ENCODE measurements at regions not wholly inside any gene's neighbourhood (a gene's known extent, or its start where the extent isn't known, plus 50 kb on each side); places are given as distances from the start of the nearest gene placed in this dataset.

GRCh38 chr2:7625392-7626138 lies 708.4 kb downstream of the RNF144A start:
- Histone ChIP-seq H3K4me3 (replicated peaks in 1 of 2; ENCODE audit: low read depth in 1 of 2, low read length in 2 of 2) (no peak overlapping the region), H3K27ac (ENCODE audit: low read depth, low read length) (no peak overlapping the region), H3K79me2 (ENCODE audit: insufficient read depth, low read length) (no peaks in the 10 kb centered on the region), H3K9me3 (ENCODE audit: control insufficient read depth in 1 of 2, insufficient read depth in 1 of 2, low read depth in 1 of 2, low read length in 2 of 2) (no peaks in the 10 kb centered on the region), H3K9me2 (ENCODE audit: insufficient read depth) (no peaks in the 10 kb centered on the region), H3K27me3 (ENCODE audit: insufficient read depth, low read length) (no peaks in the 10 kb centered on the region), H3K4me1 (ENCODE audit: control insufficient read depth in 1 of 2, insufficient read depth in 2 of 2, low read length in 2 of 2) (no peaks in the 10 kb centered on the region), H4K20me1 (ENCODE audit: insufficient read depth) (no peaks in the 10 kb centered on the region), H2AFZ (ENCODE audit: low read depth, low read length, poor library complexity, severe bottlenecking) (no peak overlapping the region), H3K4me2 (ENCODE audit: low read length) (no peak overlapping the region), H3K9ac (ENCODE audit: low read length) (no peak overlapping the region), H3K36me3 (ENCODE audit: control insufficient read depth in 1 of 2, insufficient read depth in 2 of 2, low read length in 2 of 2) (no peaks in the 10 kb centered on the region)
- ChIA-PET CTCF (no interaction called here), POLR2A (no interaction called here), RAD21 (ENCODE audit: low non-redundant PET in 1 of 2, low total read pairs in 2 of 2, uncharacterized antibody in 2 of 2, unreplicated experiment in 2 of 2) (no interaction called here)
- ATAC-seq = no peak
- no peak for DNase-seq (ENCODE audit: low read depth, low spot score)
- TF ChIP-seq ZNF274 (IDR thresholded peaks at IDR 0.05; ENCODE audit: low read depth, low read length) = no peak
- TF ChIP-seq EZH2 (IDR thresholded peaks at IDR 0.05) = no peak
- TF ChIP-seq SIN3A (IDR thresholded peaks at IDR 0.05; ENCODE audit: low read depth) = no peak
- no peak for TF ChIP-seq TCF7L2 (IDR thresholded peaks at IDR 0.05; ENCODE audit: borderline replicate concordance, extremely low read depth, insufficient read depth, insufficient read length)
- TF ChIP-seq ELF1 (IDR thresholded peaks at IDR 0.05; ENCODE audit: borderline replicate concordance, low read depth) = no peak
- no peak for TF ChIP-seq YY1 (IDR thresholded peaks at IDR 0.05; ENCODE audit: extremely low read depth, insufficient replicate concordance, low read depth, low read length)
- no peak for TF ChIP-seq EGR1 (IDR thresholded peaks at IDR 0.05; ENCODE audit: low read depth)
- no peak for TF ChIP-seq RAD21 (IDR thresholded peaks at IDR 0.05; ENCODE audit: low read depth)
- TF ChIP-seq POLR2AphosphoS5 (IDR thresholded peaks at IDR 0.05; ENCODE audit: low read depth, low read length) = no peak
- TF ChIP-seq ZFX (IDR thresholded peaks at IDR 0.05) = no peak
- TF ChIP-seq ATF3 (IDR thresholded peaks at IDR 0.05) = no peak
- TF ChIP-seq EZH2phosphoT487 (IDR thresholded peaks at IDR 0.05; ENCODE audit: borderline replicate concordance) = no peak
- intact Hi-C loops (cut with micrococcal nuclease) = no loop called here
- BruUV-seq (replicated peaks) = no TSS peak
